ENCODE measurements at regions not wholly inside any gene's neighbourhood (a gene's known extent, or its start where the extent isn't known, plus 50 kb on each side); places are given as distances from the start of the nearest gene placed in this dataset.

DNA sequence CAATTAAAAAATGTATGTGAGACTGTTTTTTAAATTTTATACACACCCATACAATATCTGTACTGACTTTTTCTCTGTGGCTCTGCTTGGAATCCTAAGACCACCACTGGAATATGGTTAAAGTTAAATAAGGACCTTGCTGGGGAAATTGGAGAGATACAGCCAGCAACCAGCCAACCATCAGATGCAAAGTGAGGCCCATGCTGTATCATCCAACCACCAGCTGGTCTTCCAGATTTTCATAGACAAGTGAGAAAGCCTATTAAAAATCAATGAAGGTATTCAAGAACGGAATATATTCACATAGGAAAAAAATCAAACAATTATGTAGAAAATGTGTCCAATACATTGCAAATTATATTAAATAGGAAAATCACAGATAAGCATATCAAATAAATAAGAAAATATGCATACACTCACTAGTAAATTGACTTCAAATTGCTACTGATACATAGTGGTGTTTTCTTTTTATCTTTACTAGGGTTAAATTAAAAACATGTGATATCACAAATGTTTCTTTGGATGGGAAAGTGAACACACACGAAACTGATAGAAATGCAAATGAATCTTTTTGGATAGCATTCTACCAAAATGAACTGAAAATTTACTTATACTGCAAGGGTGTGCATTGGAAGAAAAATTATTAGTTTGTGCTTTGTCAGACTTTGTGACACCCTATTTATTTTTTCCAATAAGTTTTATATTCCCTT lies 1486.3 kb downstream of the BRINP3 start:
- no peak overlapping the region for H3K4me2 ChIP-seq (ENCODE audit: insufficient read depth, low read length)
- H3K27me3 ChIP-seq (ENCODE audit: insufficient read depth, low read length): no peaks in the 10 kb centered on the region
- TF ChIP-seq, protein P1, sequence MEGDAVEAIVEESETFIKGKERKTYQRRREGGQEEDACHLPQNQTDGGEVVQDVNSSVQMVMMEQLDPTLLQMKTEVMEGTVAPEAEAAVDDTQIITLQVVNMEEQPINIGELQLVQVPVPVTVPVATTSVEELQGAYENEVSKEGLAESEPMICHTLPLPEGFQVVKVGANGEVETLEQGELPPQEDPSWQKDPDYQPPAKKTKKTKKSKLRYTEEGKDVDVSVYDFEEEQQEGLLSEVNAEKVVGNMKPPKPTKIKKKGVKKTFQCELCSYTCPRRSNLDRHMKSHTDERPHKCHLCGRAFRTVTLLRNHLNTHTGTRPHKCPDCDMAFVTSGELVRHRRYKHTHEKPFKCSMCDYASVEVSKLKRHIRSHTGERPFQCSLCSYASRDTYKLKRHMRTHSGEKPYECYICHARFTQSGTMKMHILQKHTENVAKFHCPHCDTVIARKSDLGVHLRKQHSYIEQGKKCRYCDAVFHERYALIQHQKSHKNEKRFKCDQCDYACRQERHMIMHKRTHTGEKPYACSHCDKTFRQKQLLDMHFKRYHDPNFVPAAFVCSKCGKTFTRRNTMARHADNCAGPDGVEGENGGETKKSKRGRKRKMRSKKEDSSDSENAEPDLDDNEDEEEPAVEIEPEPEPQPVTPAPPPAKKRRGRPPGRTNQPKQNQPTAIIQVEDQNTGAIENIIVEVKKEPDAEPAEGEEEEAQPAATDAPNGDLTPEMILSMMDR (IDR thresholded peaks at IDR 0.05; ENCODE audit: extremely low read depth, low read depth, low read length): no peak
- no peaks in the 10 kb centered on the region for H3K79me2 ChIP-seq (ENCODE audit: insufficient read depth, low read length)
- H4K20me1 ChIP-seq (ENCODE audit: insufficient read depth, low read length): no peaks in the 10 kb centered on the region
- H3K36me3 ChIP-seq (ENCODE audit: insufficient read depth, low read length): no peaks in the 10 kb centered on the region
- no peak overlapping the region for H2AFZ ChIP-seq (ENCODE audit: low read length)
- peaks cover 3% of the 10 kb centered on the region for H3K9me3 ChIP-seq (ENCODE audit: low read depth, low read length)
- H3K27ac ChIP-seq (ENCODE audit: low read depth, low read length): no peak overlapping the region
- H3K4me3 ChIP-seq (ENCODE audit: insufficient read depth, low read length): no peak overlapping the region
- no peak for DNase-seq (ENCODE audit: insufficient read length, low spot score, missing footprints)
- H3K4me1 ChIP-seq (ENCODE audit: insufficient read depth, low read length): no peaks in the 10 kb centered on the region

DNA sequence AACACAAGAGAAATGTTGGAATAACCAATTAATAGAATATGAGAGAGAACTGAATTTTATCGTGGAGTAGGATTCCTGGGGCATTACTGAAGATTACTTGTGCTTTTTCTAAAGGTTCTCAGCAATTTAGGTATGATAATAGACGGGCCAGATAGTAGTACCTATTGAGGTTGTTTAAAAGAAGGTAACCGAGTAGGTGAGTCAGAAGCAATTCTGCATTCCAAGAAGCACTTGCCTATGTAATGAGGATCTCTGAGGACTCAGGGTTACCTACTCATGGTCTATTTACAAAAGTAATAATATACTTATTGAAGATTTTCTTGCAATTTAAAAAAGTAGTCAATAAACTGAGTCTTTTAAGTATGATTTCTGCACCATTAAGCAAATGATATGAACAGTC lies 1469.8 kb downstream of the BRINP3 start:
- H3K4me1 ChIP-seq (ENCODE audit: insufficient read depth, low read length): no peaks in the 10 kb centered on the region
- H4K20me1 ChIP-seq (ENCODE audit: insufficient read depth, low read length): no peaks in the 10 kb centered on the region
- H3K4me2 ChIP-seq (ENCODE audit: insufficient read depth, low read length): no peak overlapping the region
- no peak overlapping the region for H3K27ac ChIP-seq (ENCODE audit: low read depth, low read length)
- TF ChIP-seq, protein P1 (IDR thresholded peaks at IDR 0.05; ENCODE audit: extremely low read depth, low read depth, low read length): no peak
- no peak overlapping the region for H2AFZ ChIP-seq (ENCODE audit: low read length)
- no peak overlapping the region for H3K4me3 ChIP-seq (ENCODE audit: insufficient read depth, low read length)
- H3K79me2 ChIP-seq (ENCODE audit: insufficient read depth, low read length): no peaks in the 10 kb centered on the region
- no peaks in the 10 kb centered on the region for H3K9me3 ChIP-seq (ENCODE audit: low read depth, low read length)
- H3K36me3 ChIP-seq (ENCODE audit: insufficient read depth, low read length): no peaks in the 10 kb centered on the region
- H3K27me3 ChIP-seq (ENCODE audit: insufficient read depth, low read length): no peaks in the 10 kb centered on the region
- no peak for DNase-seq (ENCODE audit: insufficient read length, low spot score, missing footprints)

DNA sequence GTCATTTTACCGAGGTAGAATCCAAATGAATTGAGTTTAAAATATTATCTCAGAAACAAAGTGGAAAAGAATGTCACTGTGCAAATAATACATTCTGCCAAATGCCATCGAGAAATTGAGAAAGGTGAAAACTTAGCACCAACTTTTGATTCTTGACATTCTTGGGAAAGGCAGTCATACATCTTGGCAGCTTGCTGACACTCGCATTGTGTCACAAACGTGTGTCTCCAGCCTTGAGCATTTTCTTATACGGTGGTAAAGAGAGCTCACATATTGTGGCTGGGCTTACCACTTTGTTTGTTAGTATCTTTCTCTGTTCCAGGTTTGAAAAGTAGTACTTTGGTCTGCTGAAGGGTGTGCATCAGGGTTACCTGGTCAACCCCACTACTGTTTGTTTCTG lies 1456.1 kb downstream of the BRINP3 start:
- Histone ChIP-seq H3K4me2 (ENCODE audit: insufficient read depth, low read length) (no peak overlapping the region), H3K9me3 (ENCODE audit: low read depth, low read length) (no peaks in the 10 kb centered on the region), H3K4me1 (ENCODE audit: insufficient read depth, low read length) (no peaks in the 10 kb centered on the region), H4K20me1 (ENCODE audit: insufficient read depth, low read length) (no peaks in the 10 kb centered on the region), H3K79me2 (ENCODE audit: insufficient read depth, low read length) (no peaks in the 10 kb centered on the region), H3K27me3 (ENCODE audit: insufficient read depth, low read length) (no peaks in the 10 kb centered on the region), H3K27ac (ENCODE audit: low read depth, low read length) (no peak overlapping the region), H3K36me3 (ENCODE audit: insufficient read depth, low read length) (no peaks in the 10 kb centered on the region), H3K4me3 (ENCODE audit: insufficient read depth, low read length) (no peak overlapping the region), H2AFZ (ENCODE audit: low read length) (no peak overlapping the region)
- TF ChIP-seq, protein P1 (IDR thresholded peaks at IDR 0.05; ENCODE audit: extremely low read depth, low read depth, low read length): no peak
- DNase-seq (ENCODE audit: insufficient read length, low spot score, missing footprints): no peak

DNA sequence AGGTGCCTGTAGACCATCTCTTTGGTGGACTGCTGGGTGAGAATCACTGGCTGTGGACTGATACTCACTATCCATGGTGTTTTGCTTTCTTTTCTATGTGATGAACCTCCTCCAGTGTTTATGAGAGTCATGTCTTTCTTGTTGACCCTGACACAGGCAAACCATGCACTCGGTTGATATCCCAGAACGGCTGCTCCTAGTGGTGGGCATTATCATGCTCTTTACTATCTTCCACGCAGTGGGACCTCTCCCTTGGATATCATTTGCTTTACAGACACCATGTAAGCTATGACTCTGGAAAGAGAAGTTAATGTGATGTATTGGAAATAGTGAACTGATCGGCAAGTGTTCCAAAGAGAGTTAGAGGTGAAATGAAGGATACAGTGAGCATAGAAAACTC lies 1455.6 kb downstream of the BRINP3 start:
- no peaks in the 10 kb centered on the region for H3K27me3 ChIP-seq (ENCODE audit: insufficient read depth, low read length)
- DNase-seq (ENCODE audit: insufficient read length, low spot score, missing footprints): peak; percentile 6
- no peak overlapping the region for H3K4me2 ChIP-seq (ENCODE audit: insufficient read depth, low read length)
- H3K4me1 ChIP-seq (ENCODE audit: insufficient read depth, low read length): no peaks in the 10 kb centered on the region
- H3K36me3 ChIP-seq (ENCODE audit: insufficient read depth, low read length): no peaks in the 10 kb centered on the region
- no peak overlapping the region for H3K27ac ChIP-seq (ENCODE audit: low read depth, low read length)
- H2AFZ ChIP-seq (ENCODE audit: low read length): no peak overlapping the region
- no peak overlapping the region for H3K4me3 ChIP-seq (ENCODE audit: insufficient read depth, low read length)
- no peaks in the 10 kb centered on the region for H4K20me1 ChIP-seq (ENCODE audit: insufficient read depth, low read length)
- TF ChIP-seq, protein P1 (IDR thresholded peaks at IDR 0.05; ENCODE audit: extremely low read depth, low read depth, low read length): no peak
- H3K79me2 ChIP-seq (ENCODE audit: insufficient read depth, low read length): no peaks in the 10 kb centered on the region
- no peaks in the 10 kb centered on the region for H3K9me3 ChIP-seq (ENCODE audit: low read depth, low read length)
